ENCODE measurements at regions not wholly inside any gene's neighbourhood (a gene's known extent, or its start where the extent isn't known, plus 50 kb on each side); places are given as distances from the start of the nearest gene placed in this dataset.
A peak's percentile ranks its signal among the peaks of the same experiment; 100 is the strongest.

DNA sequence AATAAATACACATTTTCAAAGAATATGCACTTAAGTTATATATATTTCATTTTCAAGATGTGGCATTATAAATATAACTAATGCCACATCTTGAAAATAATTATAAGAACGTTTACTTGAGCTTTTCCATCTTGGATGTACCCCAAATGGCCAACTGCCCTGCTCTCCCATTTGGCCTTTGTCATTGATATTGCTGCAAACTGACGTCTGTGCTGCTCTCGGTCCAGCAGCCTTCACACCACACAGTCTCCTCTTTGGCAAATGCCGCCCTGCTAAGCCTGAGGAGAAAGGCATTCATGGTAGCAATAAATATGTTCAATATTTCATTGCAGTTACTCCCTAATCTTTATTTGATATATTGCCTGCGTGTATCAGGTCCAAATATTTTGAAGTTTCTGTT lies 384.6 kb upstream of the ADARB2 start:
- H3K4me1 Mint-ChIP-seq (ENCODE audit: insufficient read depth, unreplicated experiment) = peaks cover 48% of the 10 kb centered on the region
- no peak overlapping the region for H3K4me3 Mint-ChIP-seq (ENCODE audit: unreplicated experiment)
- intact Hi-C loops (cut with micrococcal nuclease) = loop anchor here (2.0 kb wide), 1 partner anchor 153 kb away; no protein-coding TSS in a partner anchor
- H3K36me3 Mint-ChIP-seq (ENCODE audit: insufficient read depth, unreplicated experiment) = peaks cover 8% of the 10 kb centered on the region
- ChIA-PET POLR2A (interaction anchor here (0.6 to 2.7 kb wide), 4 partner anchors 9 to 165 kb away, joined by 3 to 13 read pairs (median 4); no protein-coding TSS in a partner anchor), CTCF (interaction anchor here (0.7 to 1.0 kb wide), 2 partner anchors 16 to 201 kb away, joined by 3 read pairs; no protein-coding TSS in a partner anchor)
- H3K9me3 Mint-ChIP-seq (ENCODE audit: unreplicated experiment) = no peaks in the 10 kb centered on the region
- DNase-seq (ENCODE audit: unreplicated experiment) = peak; percentile 29
- BruUV-seq (replicated peaks) = no TSS peak
- H3K27me3 Mint-ChIP-seq (ENCODE audit: insufficient read depth, unreplicated experiment) = no peaks in the 10 kb centered on the region
- H3K27ac Mint-ChIP-seq (ENCODE audit: low read depth, unreplicated experiment) = peak overlapping the region; percentile 80
- TF ChIP-seq, protein P1, sequence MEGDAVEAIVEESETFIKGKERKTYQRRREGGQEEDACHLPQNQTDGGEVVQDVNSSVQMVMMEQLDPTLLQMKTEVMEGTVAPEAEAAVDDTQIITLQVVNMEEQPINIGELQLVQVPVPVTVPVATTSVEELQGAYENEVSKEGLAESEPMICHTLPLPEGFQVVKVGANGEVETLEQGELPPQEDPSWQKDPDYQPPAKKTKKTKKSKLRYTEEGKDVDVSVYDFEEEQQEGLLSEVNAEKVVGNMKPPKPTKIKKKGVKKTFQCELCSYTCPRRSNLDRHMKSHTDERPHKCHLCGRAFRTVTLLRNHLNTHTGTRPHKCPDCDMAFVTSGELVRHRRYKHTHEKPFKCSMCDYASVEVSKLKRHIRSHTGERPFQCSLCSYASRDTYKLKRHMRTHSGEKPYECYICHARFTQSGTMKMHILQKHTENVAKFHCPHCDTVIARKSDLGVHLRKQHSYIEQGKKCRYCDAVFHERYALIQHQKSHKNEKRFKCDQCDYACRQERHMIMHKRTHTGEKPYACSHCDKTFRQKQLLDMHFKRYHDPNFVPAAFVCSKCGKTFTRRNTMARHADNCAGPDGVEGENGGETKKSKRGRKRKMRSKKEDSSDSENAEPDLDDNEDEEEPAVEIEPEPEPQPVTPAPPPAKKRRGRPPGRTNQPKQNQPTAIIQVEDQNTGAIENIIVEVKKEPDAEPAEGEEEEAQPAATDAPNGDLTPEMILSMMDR (IDR thresholded peaks at IDR 0.05; ENCODE audit: unreplicated experiment) = no peak

DNA sequence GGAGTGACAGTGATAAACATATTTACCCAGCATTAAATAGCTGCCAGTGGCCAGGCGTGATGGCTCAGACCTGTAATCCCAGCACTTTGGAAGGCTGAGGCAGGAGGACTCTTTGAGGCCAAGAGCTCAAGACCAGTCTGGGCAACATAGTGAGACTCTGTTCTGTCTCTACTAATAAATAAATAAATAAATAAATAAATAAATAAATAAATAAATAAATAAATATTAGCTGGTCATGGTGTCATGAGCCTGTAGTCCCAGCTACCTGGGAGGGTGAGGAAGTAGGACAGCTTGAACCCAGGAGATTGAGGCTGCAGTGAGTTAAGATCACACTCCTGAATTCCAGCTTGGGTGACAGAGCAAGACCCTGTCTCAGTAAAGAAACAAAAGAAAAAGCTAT lies 384.0 kb upstream of the ADARB2 start:
- Mint-ChIP-seq H3K9me3 (ENCODE audit: unreplicated experiment) (no peaks in the 10 kb centered on the region), H3K4me3 (ENCODE audit: unreplicated experiment) (no peak overlapping the region), H3K27ac (ENCODE audit: low read depth, unreplicated experiment) (peak overlapping the region; percentile 77), H3K4me1 (ENCODE audit: insufficient read depth, unreplicated experiment) (peaks cover 50% of the 10 kb centered on the region), H3K27me3 (ENCODE audit: insufficient read depth, unreplicated experiment) (no peaks in the 10 kb centered on the region), H3K36me3 (ENCODE audit: insufficient read depth, unreplicated experiment) (peaks cover 13% of the 10 kb centered on the region)
- ChIA-PET CTCF (interaction anchor here (0.5 to 0.7 kb wide), 2 partner anchors 198 to 202 kb away, joined by 3 read pairs; no protein-coding TSS in a partner anchor), POLR2A (interaction anchor here (0.6 to 2.7 kb wide), 4 partner anchors 9 to 164 kb away, joined by 3 to 13 read pairs (median 4); no protein-coding TSS in a partner anchor)
- intact Hi-C loops (cut with micrococcal nuclease) = no loop called here
- TF ChIP-seq, protein P1 (IDR thresholded peaks at IDR 0.05; ENCODE audit: unreplicated experiment) = no peak
- no TSS peak for BruUV-seq (replicated peaks)
- no peak for DNase-seq (ENCODE audit: unreplicated experiment)

DNA sequence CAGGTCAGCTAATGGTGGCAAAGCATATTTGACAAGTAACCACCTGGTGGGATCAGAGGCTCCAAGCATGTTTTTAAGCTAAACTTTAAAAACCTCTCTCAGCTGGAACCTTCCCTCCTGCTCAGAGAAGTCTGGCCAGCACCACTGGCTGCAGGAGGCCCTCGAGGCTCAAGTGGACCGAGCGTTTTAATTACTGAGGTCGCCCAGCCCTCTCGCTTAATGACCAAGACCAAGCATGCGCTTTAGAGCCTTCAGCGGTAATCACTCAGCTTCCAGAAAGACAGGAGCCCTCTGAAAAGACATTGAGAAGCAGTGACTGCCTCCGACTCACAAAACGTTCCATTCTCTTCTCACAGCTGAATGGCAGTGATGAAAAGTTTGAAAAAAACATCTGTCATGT lies 383.4 kb upstream of the ADARB2 start:
- no peak overlapping the region for H3K4me3 Mint-ChIP-seq (ENCODE audit: unreplicated experiment)
- no peaks in the 10 kb centered on the region for H3K9me3 Mint-ChIP-seq (ENCODE audit: unreplicated experiment)
- peaks cover 50% of the 10 kb centered on the region for H3K4me1 Mint-ChIP-seq (ENCODE audit: insufficient read depth, unreplicated experiment)
- peaks cover 13% of the 10 kb centered on the region for H3K36me3 Mint-ChIP-seq (ENCODE audit: insufficient read depth, unreplicated experiment)
- CTCF ChIA-PET = interaction anchor here (0.5 to 0.7 kb wide), 2 partner anchors 19 to 197 kb away, joined by 3 to 5 read pairs; no protein-coding TSS in a partner anchor
- H3K27ac Mint-ChIP-seq (ENCODE audit: low read depth, unreplicated experiment) = peak overlapping the region; percentile 77
- intact Hi-C loops (cut with micrococcal nuclease) = no loop called here
- no TSS peak for BruUV-seq (replicated peaks)
- POLR2A ChIA-PET = interaction anchor here (0.6 to 2.4 kb wide), 5 partner anchors 153 to 646 kb away, joined by 3 to 13 read pairs (median 4); partner anchors contain the start of gene ADARB2
- no peak for DNase-seq (ENCODE audit: unreplicated experiment)
- TF ChIP-seq, protein P1 (IDR thresholded peaks at IDR 0.05; ENCODE audit: unreplicated experiment) = no peak
- no peaks in the 10 kb centered on the region for H3K27me3 Mint-ChIP-seq (ENCODE audit: insufficient read depth, unreplicated experiment)

DNA sequence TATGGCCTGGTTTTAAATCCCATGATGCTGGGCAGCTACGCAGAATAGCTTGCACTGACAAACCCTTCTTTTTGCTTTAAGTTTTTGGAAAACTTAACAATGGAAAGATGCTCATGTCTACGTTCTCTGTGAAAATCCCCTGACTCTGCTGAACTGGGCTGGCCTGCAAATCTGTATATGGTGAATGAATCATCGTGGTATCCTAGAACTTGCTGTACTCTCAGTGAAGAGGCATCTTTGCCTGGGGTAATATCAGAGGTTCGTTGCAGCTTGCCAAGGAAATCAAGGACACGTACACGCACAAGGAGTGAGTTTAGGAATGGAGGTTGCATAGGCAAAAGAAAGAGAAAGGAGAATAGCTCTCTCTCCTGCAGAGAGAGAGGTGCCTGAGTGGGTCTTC lies 382.0 kb upstream of the ADARB2 start:
- no peaks in the 10 kb centered on the region for H3K27me3 Mint-ChIP-seq (ENCODE audit: insufficient read depth, unreplicated experiment)
- no TSS peak for BruUV-seq (replicated peaks)
- DNase-seq (ENCODE audit: unreplicated experiment) = peak; percentile 94
- CTCF ChIA-PET = interaction anchor here (1.0 kb wide), 1 partner anchor 29 kb away, joined by 4 read pairs; no protein-coding TSS in a partner anchor
- H3K27ac Mint-ChIP-seq (ENCODE audit: low read depth, unreplicated experiment) = peak overlapping the region; percentile 77
- peaks cover 50% of the 10 kb centered on the region for H3K4me1 Mint-ChIP-seq (ENCODE audit: insufficient read depth, unreplicated experiment)
- peaks cover 13% of the 10 kb centered on the region for H3K36me3 Mint-ChIP-seq (ENCODE audit: insufficient read depth, unreplicated experiment)
- H3K4me3 Mint-ChIP-seq (ENCODE audit: unreplicated experiment) = peak overlapping the region; percentile 25
- intact Hi-C loops (cut with micrococcal nuclease) = loop anchor here (5.0 to 10.0 kb wide), 2 partner anchors 95 to 382 kb away; partner anchors contain the start of gene ADARB2
- no peaks in the 10 kb centered on the region for H3K9me3 Mint-ChIP-seq (ENCODE audit: unreplicated experiment)
- TF ChIP-seq, protein P1 (IDR thresholded peaks at IDR 0.05; ENCODE audit: unreplicated experiment) = no peak
- POLR2A ChIA-PET = interaction anchor here (0.7 to 2.4 kb wide), 8 partner anchors 9 to 387 kb away, joined by 3 to 13 read pairs (median 4); partner anchors contain the start of gene ADARB2

Data from MCF 10A (cell line).